ENCODE measurements at regions not wholly inside any gene's neighbourhood (a gene's known extent, or its start where the extent isn't known, plus 50 kb on each side); places are given as distances from the start of the nearest gene placed in this dataset.

DNA sequence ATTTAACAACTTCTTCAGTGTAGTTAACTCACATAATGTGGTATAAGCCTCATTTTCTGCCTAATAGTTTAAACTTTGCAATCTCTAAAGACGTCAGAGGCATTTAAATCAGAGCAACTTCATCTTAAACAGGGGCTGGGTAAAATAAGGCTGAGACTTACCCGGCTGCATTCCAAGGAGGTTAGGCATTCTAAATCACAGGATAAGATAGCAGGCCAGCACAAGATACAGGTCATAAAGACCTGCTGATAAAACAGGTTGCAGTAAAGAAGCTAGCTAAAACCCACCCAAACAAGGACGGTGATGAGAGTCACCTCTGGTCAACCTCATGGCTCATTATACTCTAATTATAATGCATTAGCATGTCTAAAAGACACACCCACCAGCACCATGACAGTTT, 115.6 kb upstream of the PKP2 start (continued):
- TF ChIP-seq LARP7 (IDR thresholded peaks at IDR 0.05): no peak
- no peak for TF ChIP-seq ZNF699 (CRISPR knock-in tag; IDR thresholded peaks at IDR 0.05; ENCODE audit: insufficient replicate concordance)
- TF ChIP-seq CCNT2 (IDR thresholded peaks at IDR 0.05; ENCODE audit: borderline replicate concordance, extremely low read depth, insufficient read length, low read depth, low read length): no peak
- TF ChIP-seq SMAD4 (CRISPR knock-in tag; conservative IDR thresholded peaks at IDR 0.05): no peak
- TF ChIP-seq DACH1 (IDR thresholded peaks at IDR 0.05; ENCODE audit: partially characterized antibody): no peak
- TF ChIP-seq, protein P1, sequence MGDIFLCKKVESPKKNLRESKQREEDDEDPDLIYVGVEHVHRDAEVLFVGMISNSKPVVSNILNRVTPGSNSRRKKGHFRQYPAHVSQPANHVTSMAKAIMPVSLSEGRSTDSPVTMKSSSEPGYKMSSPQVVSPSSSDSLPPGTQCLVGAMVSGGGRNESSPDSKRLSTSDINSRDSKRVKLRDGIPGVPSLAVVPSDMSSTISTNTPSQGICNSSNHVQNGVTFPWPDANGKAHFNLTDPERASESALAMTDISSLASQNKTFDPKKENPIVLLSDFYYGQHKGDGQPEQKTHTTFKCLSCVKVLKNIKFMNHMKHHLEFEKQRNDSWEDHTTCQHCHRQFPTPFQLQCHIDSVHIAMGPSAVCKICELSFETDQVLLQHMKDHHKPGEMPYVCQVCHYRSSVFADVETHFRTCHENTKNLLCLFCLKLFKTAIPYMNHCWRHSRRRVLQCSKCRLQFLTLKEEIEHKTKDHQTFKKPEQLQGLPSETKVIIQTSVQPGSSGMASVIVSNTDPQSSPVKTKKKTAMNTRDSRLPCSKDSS (IDR thresholded peaks at IDR 0.05; ENCODE audit: low read depth, partially characterized antibody): no peak
- TF ChIP-seq, protein P2, sequence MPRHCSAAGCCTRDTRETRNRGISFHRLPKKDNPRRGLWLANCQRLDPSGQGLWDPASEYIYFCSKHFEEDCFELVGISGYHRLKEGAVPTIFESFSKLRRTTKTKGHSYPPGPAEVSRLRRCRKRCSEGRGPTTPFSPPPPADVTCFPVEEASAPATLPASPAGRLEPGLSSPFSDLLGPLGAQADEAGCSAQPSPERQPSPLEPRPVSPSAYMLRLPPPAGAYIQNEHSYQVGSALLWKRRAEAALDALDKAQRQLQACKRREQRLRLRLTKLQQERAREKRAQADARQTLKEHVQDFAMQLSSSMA (CRISPR knock-in tag; IDR thresholded peaks at IDR 0.05): no peak
- no peak for TF ChIP-seq TCF7 (IDR thresholded peaks at IDR 0.05; ENCODE audit: borderline replicate concordance)
- no peak for TF ChIP-seq FOXA3 (CRISPR knock-in tag; conservative IDR thresholded peaks at IDR 0.05 in 1 of 2, IDR thresholded peaks at IDR 0.05 in 1 of 2)

DNA sequence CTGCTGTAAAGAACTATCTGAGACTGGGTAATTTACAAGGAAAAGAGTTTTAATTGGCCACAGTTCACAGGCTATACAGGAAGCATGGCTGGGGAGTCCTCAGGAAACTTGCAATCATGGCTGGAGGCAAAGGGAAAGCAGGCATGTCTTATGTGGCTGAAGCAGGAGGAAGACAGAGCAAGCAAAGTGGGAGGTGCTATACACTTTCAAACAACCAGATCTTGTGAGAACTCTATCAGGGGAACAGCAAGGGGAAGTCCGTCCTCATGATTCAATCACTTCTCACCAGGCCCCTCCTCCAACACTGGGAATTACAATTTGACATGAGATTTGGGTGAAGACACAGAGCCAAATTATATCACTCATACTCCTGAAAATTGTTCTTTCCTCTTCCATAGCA, 109.5 kb upstream of the PKP2 start:
- Histone ChIP-seq H3K27ac (ENCODE audit: extremely low read depth, low read depth, low read length) (no peak overlapping the region), H2AFZ (ENCODE audit: low read depth, low read length) (no peak overlapping the region), H4K20me1 (replicated peaks; ENCODE audit: control insufficient read depth, insufficient read depth, low read length) (no peaks in the 10 kb centered on the region), H3K9me3 (replicated peaks; ENCODE audit: control insufficient read depth, insufficient read depth, low read depth, low read length) (no peaks in the 10 kb centered on the region), H3K4me3 (no peak overlapping the region), H3K4me1 (replicated peaks in 1 of 2; ENCODE audit: control insufficient read depth in 2 of 2, insufficient read depth in 2 of 2, low read length in 2 of 2) (no peaks in the 10 kb centered on the region), H3K36me3 (ENCODE audit: control insufficient read depth, insufficient read depth, low read length) (no peaks in the 10 kb centered on the region), H3K4me2 (ENCODE audit: insufficient read depth, low read length) (no peak overlapping the region), H3K9ac (ENCODE audit: insufficient read depth in 1 of 2, low read depth in 2 of 2, low read length in 2 of 2) (no peak overlapping the region), H3K9me1 (ENCODE audit: control insufficient read depth, insufficient read depth, low read length) (no peaks in the 10 kb centered on the region), H3K79me2 (ENCODE audit: control insufficient read depth, insufficient read depth, low read length) (no peaks in the 10 kb centered on the region), H3K27me3 (ENCODE audit: control insufficient read depth in 2 of 2, insufficient read depth in 2 of 2, low read length in 2 of 2) (no peaks in the 10 kb centered on the region)
- no peak for DNase-seq (ENCODE audit: extremely low read depth in 1 of 4, low spot score in 3 of 4)
- CTCF ChIA-PET (ENCODE audit: low intra/inter-chr PET ratio): no interaction called here
- ATAC-seq: no peak
- WGBS (ENCODE audit: insufficient coverage, low coverage, missing lambda C conversion rate): 0% methylated on average over 1 of the region's 1 CpG
- BruUV-seq (replicated peaks): no TSS peak
- in situ Hi-C loops (cut with MboI) (no loop called here), intact Hi-C loops (cut with micrococcal nuclease) (no loop called here)
- no peak for FAIRE-seq
- POLR2A ChIA-PET: no interaction called here
- TF ChIP-seq, protein P3, sequence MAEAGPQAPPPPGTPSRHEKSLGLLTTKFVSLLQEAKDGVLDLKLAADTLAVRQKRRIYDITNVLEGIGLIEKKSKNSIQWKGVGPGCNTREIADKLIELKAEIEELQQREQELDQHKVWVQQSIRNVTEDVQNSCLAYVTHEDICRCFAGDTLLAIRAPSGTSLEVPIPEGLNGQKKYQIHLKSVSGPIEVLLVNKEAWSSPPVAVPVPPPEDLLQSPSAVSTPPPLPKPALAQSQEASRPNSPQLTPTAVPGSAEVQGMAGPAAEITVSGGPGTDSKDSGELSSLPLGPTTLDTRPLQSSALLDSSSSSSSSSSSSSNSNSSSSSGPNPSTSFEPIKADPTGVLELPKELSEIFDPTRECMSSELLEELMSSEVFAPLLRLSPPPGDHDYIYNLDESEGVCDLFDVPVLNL (CRISPR knock-in tag; IDR thresholded peaks at IDR 0.05; ENCODE audit: low read depth): no peak
- no peak for TF ChIP-seq TARDBP (IDR thresholded peaks at IDR 0.05)
- TF ChIP-seq EGR1 (conservative IDR thresholded peaks at IDR 0.05): no peak
- TF ChIP-seq NFE2L1 (tag; IDR thresholded peaks at IDR 0.05; ENCODE audit: borderline replicate concordance, low read depth): no peak
- TF ChIP-seq, protein P4, sequence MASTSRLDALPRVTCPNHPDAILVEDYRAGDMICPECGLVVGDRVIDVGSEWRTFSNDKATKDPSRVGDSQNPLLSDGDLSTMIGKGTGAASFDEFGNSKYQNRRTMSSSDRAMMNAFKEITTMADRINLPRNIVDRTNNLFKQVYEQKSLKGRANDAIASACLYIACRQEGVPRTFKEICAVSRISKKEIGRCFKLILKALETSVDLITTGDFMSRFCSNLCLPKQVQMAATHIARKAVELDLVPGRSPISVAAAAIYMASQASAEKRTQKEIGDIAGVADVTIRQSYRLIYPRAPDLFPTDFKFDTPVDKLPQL (IDR thresholded peaks at IDR 0.05; ENCODE audit: extremely low read depth, insufficient read length): no peak
- TF ChIP-seq ZNF347 (CRISPR knock-in tag; IDR thresholded peaks at IDR 0.05; ENCODE audit: low read depth): no peak

All from K562 (cell line).